Hepatocyte (in vitro differentiated cells): ENCODE measurements at regions not wholly inside any gene's neighbourhood (a gene's known extent, or its start where the extent isn't known, plus 50 kb on each side); places are given as distances from the start of the nearest gene placed in this dataset.

Experiments
- DNase-seq: peaks from one replicate; pipeline ENCODE4 v3.0.0-alpha.2; 2016; ENCODE audit warnings: low spot score
- H2AFZ ChIP-seq: fragments of 200-600 bp; sonication (generic); 2 replicates; pipeline ENCODE4 v1.6.0; 2016; ENCODE audit warnings: antibody characterized with exemption, mild to moderate bottlenecking
- H3K27ac ChIP-seq: fragments of 200-600 bp; sonication (generic); 2 replicates; pipeline ENCODE4 v1.5.1; 2016; ENCODE audit warnings: mild to moderate bottlenecking
- H3K27me3 ChIP-seq: fragments of 200-600 bp; sonication (generic); 2 replicates; pipeline ENCODE4 v1.6.1; 2016
- H3K36me3 ChIP-seq: fragments of 200-600 bp; sonication (generic); replicated peaks from 2 replicates; pipeline ENCODE4 v1.5.1; 2016; ENCODE audit warnings: low read depth; ENCODE audit not compliant: insufficient read depth
- H3K4me1 ChIP-seq: fragments of 200-600 bp; sonication (generic); 2 replicates; pipeline ENCODE4 v1.5.1; 2016; ENCODE audit warnings: mild to moderate bottlenecking, moderate library complexity; ENCODE audit not compliant: insufficient read depth
- H3K4me2 ChIP-seq: fragments of 200-600 bp; sonication (generic); 2 replicates; pipeline ENCODE4 v1.6.0; 2016
- H3K4me3 ChIP-seq: fragments of 200-600 bp; sonication (generic); 2 replicates; pipeline ENCODE4 v1.5.1; 2016; ENCODE audit warnings: mild to moderate bottlenecking
- H3K79me2 ChIP-seq: fragments of 200-600 bp; sonication (generic); 2 replicates; pipeline ENCODE4 v1.6.0; 2017; ENCODE audit warnings: mild to moderate bottlenecking
- H3K9me2 ChIP-seq: fragments of 200-600 bp; sonication (generic); replicated peaks from 2 replicates; pipeline ENCODE4 v1.6.0; 2017; ENCODE audit warnings: mild to moderate bottlenecking; ENCODE audit not compliant: insufficient read depth
- H3K9me3 ChIP-seq: fragments of 200-600 bp; sonication (generic); 2 replicates; pipeline ENCODE4 v1.5.1; 2016; ENCODE audit warnings: low read depth, mild to moderate bottlenecking
- H4K20me1 ChIP-seq: fragments of 200-600 bp; sonication (generic); 2 replicates; pipeline ENCODE4 v1.6.0; 2016; ENCODE audit warnings: mild to moderate bottlenecking; ENCODE audit not compliant: insufficient read depth, poor library complexity, severe bottlenecking
- CTCF ChIP-seq: fragments of 200-600 bp; sonication (generic); IDR thresholded peaks from 2 replicates; pipeline ENCODE4 v1.5.1; 2016; ENCODE audit warnings: antibody characterized with exemption, mild to moderate bottlenecking; ENCODE audit not compliant: poor library complexity
- EZH2 ChIP-seq: fragments of 200-600 bp; sonication (generic); IDR thresholded peaks from 2 replicates; pipeline ENCODE4 v1.6.1; 2016; ENCODE audit warnings: antibody characterized with exemption, mild to moderate bottlenecking, borderline replicate concordance
- EZH2phosphoT487 ChIP-seq: fragments of 200-600 bp; sonication (generic); IDR thresholded peaks from one replicate; pipeline ENCODE4 v1.6.1; 2018; ENCODE audit warnings: antibody characterized with exemption, mild to moderate bottlenecking, low read depth, moderate library complexity; ENCODE audit not compliant: unreplicated experiment, severe bottlenecking
- WGBS: methylation state at CpG from one replicate; pipeline ENCODE4 v1.1.6; 2016; ENCODE audit warnings: low lambda C conversion rate; ENCODE audit errors: missing lambda C conversion rate; 5-methylcytosine and 5-hydroxymethylcytosine counted together

- no peak for TF ChIP-seq CTCF
- no peak for TF ChIP-seq EZH2
- TF ChIP-seq EZH2phosphoT487: no peak
- WGBS: 83% methylated on average over 2 of the region's 2 CpGs
Observed at GRCh38 chr16:24639769-24640168, 89.7 kb upstream of the TNRC6A start.

GRCh38 chr16:24643489-24643888 is 86.0 kb upstream of the TNRC6A start:
- no peaks in the 10 kb centered on the region for H3K4me1 ChIP-seq
- H4K20me1 ChIP-seq: no peaks in the 10 kb centered on the region
- TF ChIP-seq CTCF (no peak), EZH2 (no peak), EZH2phosphoT487 (no peak)

More at GRCh38 chr16:24639769-24640168, 89.7 kb upstream of the TNRC6A start:
- DNase-seq: no peak
- H4K20me1 ChIP-seq: no peaks in the 10 kb centered on the region
- no peaks in the 10 kb centered on the region for H3K9me2 ChIP-seq
- no peak overlapping the region for H3K27ac ChIP-seq
- no peak overlapping the region for H2AFZ ChIP-seq
- no peaks in the 10 kb centered on the region for H3K79me2 ChIP-seq
- H3K4me3 ChIP-seq: no peak overlapping the region
- H3K4me2 ChIP-seq: no peak overlapping the region
- H3K9me3 ChIP-seq: no peaks in the 10 kb centered on the region
- peaks cover 5% of the 10 kb centered on the region for H3K4me1 ChIP-seq
- H3K36me3 ChIP-seq: no peaks in the 10 kb centered on the region
- no peaks in the 10 kb centered on the region for H3K27me3 ChIP-seq

GRCh38 chr16:24645739-24646645 is 83.5 kb upstream of the TNRC6A start:
- no peak overlapping the region for H3K27ac ChIP-seq
- peak; percentile 71 for DNase-seq
- H4K20me1 ChIP-seq: no peaks in the 10 kb centered on the region
- H3K9me2 ChIP-seq: no peaks in the 10 kb centered on the region
- H2AFZ ChIP-seq: no peak overlapping the region
- no peaks in the 10 kb centered on the region for H3K4me1 ChIP-seq
- TF ChIP-seq EZH2: no peak
- TF ChIP-seq EZH2phosphoT487: no peak
- no peak for TF ChIP-seq CTCF
- WGBS: 80% methylated on average over 5 of the region's 5 CpGs
- no peak overlapping the region for H3K4me2 ChIP-seq
- no peaks in the 10 kb centered on the region for H3K27me3 ChIP-seq
- H3K9me3 ChIP-seq: no peaks in the 10 kb centered on the region
- no peak overlapping the region for H3K4me3 ChIP-seq
- H3K36me3 ChIP-seq: no peaks in the 10 kb centered on the region
- no peaks in the 10 kb centered on the region for H3K79me2 ChIP-seq

More at GRCh38 chr16:24643489-24643888, 86.0 kb upstream of the TNRC6A start:
- Histone ChIP-seq H3K4me3 (no peak overlapping the region), H3K9me2 (no peaks in the 10 kb centered on the region), H3K27me3 (no peaks in the 10 kb centered on the region), H3K79me2 (no peaks in the 10 kb centered on the region), H3K27ac (no peak overlapping the region), H3K36me3 (no peaks in the 10 kb centered on the region), H3K9me3 (no peaks in the 10 kb centered on the region), H2AFZ (no peak overlapping the region), H3K4me2 (no peak overlapping the region)
- 82% methylated on average over 8 of the region's 8 CpGs for WGBS
- DNase-seq: no peak
